K562 (cell line): ENCODE measurements at regions not wholly inside any gene's neighbourhood (a gene's known extent, or its start where the extent isn't known, plus 50 kb on each side); places are given as distances from the start of the nearest gene placed in this dataset.

ENCODE experiments used
- ATAC-seq: fragments of 200-7000 bp; cut with Tn5 transposase; 3 replicates; pipeline ENCODE4 v1.9.1; 2020; ENCODE audit warnings: moderate library complexity
- BruUV-seq: library from RNA; stranded (reverse); fragments of 400-500 nt; replicated peaks from 2 replicates; lab custom pipeline; 2021; lab: Mats Ljungman, UMichigan
- CTCF ChIA-PET: fragments of 300-600 bp; formaldehyde crosslinking; extraction: SDS; loops from one replicate; lab custom pipeline; 2021; ENCODE audit warnings: low intra/inter-chr PET ratio; lab: Yijun Ruan, JAX
- POLR2A ChIA-PET: fragments of 300-600, 350-650 bp; sonication (Branson Sonifier 250); formaldehyde crosslinking; extraction: SDS; loops from one replicate; lab custom pipeline; 2021; ENCODE audit warnings: antibody characterized with exemption, inconsistent platforms; lab: Yijun Ruan, JAX
- DNase-seq, 4 experiments: peaks; one replicate each; pipeline versions ENCODE4 v3.0.0 to v3.0.0-alpha.2; 2011 to 2018; ENCODE audit warnings: low spot score in 3 of 4, mixed read lengths in 3 of 4; ENCODE audit errors: extremely low read depth in 1 of 4
- FAIRE-seq: peaks from 2 replicates; lab custom pipeline; 2011; peaks lifted over from hg19 to GRCh38; lab: Jason Lieb, UNC
- H2AFZ ChIP-seq: 2 replicates; pipeline ENCODE4 v1.6.0; 2011; ENCODE audit warnings: low read depth, low read length, control low read depth, inconsistent platforms
- H3K27ac ChIP-seq: fragments of 200-600 bp; 3 replicates; pipeline ENCODE4 v1.8.0; 2011; ENCODE audit warnings: low read depth, mild to moderate bottlenecking, control low read depth, inconsistent platforms, low read length, moderate library complexity, mixed read lengths; ENCODE audit errors: extremely low read depth
- H3K27me3 ChIP-seq, 2 experiments: fragments of 300-600 bp in 1 of 2; 2 replicates in 1 of 2; 3 replicates in 1 of 2; pipeline versions ENCODE4 v1.6.0 to v1.8.0; 2011; ENCODE audit warnings: inconsistent platforms in 2 of 2, low read length in 2 of 2, mild to moderate bottlenecking in 1 of 2, mixed read lengths in 1 of 2, moderate library complexity in 1 of 2; ENCODE audit not compliant: control insufficient read depth in 2 of 2, insufficient read depth in 2 of 2
- H3K36me3 ChIP-seq: fragments of 300-600 bp; 3 replicates; pipeline ENCODE4 v1.8.0; 2011; ENCODE audit warnings: mild to moderate bottlenecking, low read length, inconsistent platforms; ENCODE audit not compliant: control insufficient read depth, insufficient read depth
- H3K4me1 ChIP-seq, 2 experiments: fragments of 200-600 bp in 1 of 2; replicated peaks in 1 of 2; 2 replicates in 1 of 2; 3 replicates in 1 of 2; pipeline versions ENCODE4 v1.5.1 to v1.8.0; 2011; ENCODE audit warnings: inconsistent platforms in 2 of 2, low read length in 2 of 2, mild to moderate bottlenecking in 1 of 2, mixed read lengths in 1 of 2, moderate library complexity in 1 of 2; ENCODE audit not compliant: control insufficient read depth in 2 of 2, insufficient read depth in 2 of 2
- H3K4me2 ChIP-seq: 2 replicates; pipeline ENCODE4 v1.6.1; 2011; ENCODE audit warnings: low read length, control low read depth, inconsistent platforms, mixed read lengths; ENCODE audit not compliant: insufficient read depth
- H3K4me3 ChIP-seq: fragments of 200-600 bp; sonication (generic), shearing (Covaris generic); 2 replicates; pipeline ENCODE4 v1.5.1; 2016; ENCODE audit warnings: control low read depth, inconsistent platforms
- H3K79me2 ChIP-seq: fragments of 200-600 bp; 3 replicates; pipeline ENCODE4 v1.8.0; 2011; ENCODE audit warnings: low read length, inconsistent platforms; ENCODE audit not compliant: control insufficient read depth, insufficient read depth
- H3K9ac ChIP-seq, 2 experiments: 2 replicates each; pipeline versions ENCODE4 v1.6.0 to v1.6.1; 2011; ENCODE audit warnings: low read depth in 2 of 2, low read length in 2 of 2, control low read depth in 1 of 2, inconsistent platforms in 1 of 2, mild to moderate bottlenecking in 1 of 2, mixed read lengths in 1 of 2; ENCODE audit not compliant: insufficient read depth in 1 of 2
- H3K9me1 ChIP-seq: one replicate; pipeline ENCODE4 v1.6.0; 2011; ENCODE audit warnings: inconsistent platforms, mild to moderate bottlenecking, low read length, moderate library complexity; ENCODE audit not compliant: control insufficient read depth, insufficient read depth
- H3K9me3 ChIP-seq: replicated peaks from 2 replicates; pipeline ENCODE4 v1.5.1; 2011; ENCODE audit warnings: low read depth, low read length, inconsistent platforms; ENCODE audit not compliant: control insufficient read depth, insufficient read depth
- H4K20me1 ChIP-seq: replicated peaks from 2 replicates; pipeline ENCODE4 v1.6.1; 2011; ENCODE audit warnings: low read length, inconsistent platforms, mixed read lengths; ENCODE audit not compliant: control insufficient read depth, insufficient read depth
- AFF4 ChIP-seq: sonication (generic); formaldehyde crosslinking; IDR thresholded peaks from 2 replicates; pipeline ENCODE4 v1.8.0; 2023; ENCODE audit warnings: mild to moderate bottlenecking, missing genetic modification reagents
- CEBPB ChIP-seq: fragments of 450-650 bp; IDR thresholded peaks from 2 replicates; pipeline ENCODE4 v1.6.1; 2016; ENCODE audit warnings: missing genetic modification characterization, missing compliant biosample characterization
- L3MBTL2 ChIP-seq: fragments of 450-650 bp; IDR thresholded peaks from 2 replicates; pipeline ENCODE4 v1.6.1; 2016; ENCODE audit warnings: mild to moderate bottlenecking, moderate library complexity
- MAFK ChIP-seq: IDR thresholded peaks from 2 replicates; pipeline ENCODE4 v1.6.1; 2011; ENCODE audit warnings: low read length, improper control_type of control experiment
- ZNF134 ChIP-seq: fragments of 250-450 bp; sonication (Bioruptor Pico); conservative IDR thresholded peaks from 2 replicates; pipeline ENCODE4 v1.4.0; 2020
- WGBS: fragments of 100-300 bp; shearing (Covaris generic); methylation state at CpG from one replicate; pipeline ENCODE4 v1.1.6; 2016; ENCODE audit warnings: low coverage, mixed read lengths; ENCODE audit not compliant: insufficient coverage; ENCODE audit errors: missing lambda C conversion rate; 5-methylcytosine and 5-hydroxymethylcytosine counted together
- in situ Hi-C: fragments of 300-500 bp; cut with MboI; formaldehyde crosslinking; loops from 4 replicates; pipeline ENCODE4 v1.15.0; 2018; ENCODE audit warnings: inconsistent platforms, mixed read lengths
- intact Hi-C: fragments of 100-400 bp; cut with micrococcal nuclease; formaldehyde crosslinking; loops from 2 replicates; pipeline ENCODE4 v1.14.2; 2022

GRCh38 chr15:68877626-68878025, 52.7 kb upstream of the SPESP1 start:
- Histone ChIP-seq H2AFZ (no peak overlapping the region), H3K9me1 (no peaks in the 10 kb centered on the region), H3K9me3 (no peaks in the 10 kb centered on the region), H3K79me2 (no peaks in the 10 kb centered on the region), H3K4me3 (no peak overlapping the region), H3K36me3 (no peaks in the 10 kb centered on the region), H3K27ac (no peak overlapping the region), H4K20me1 (0 out of 2 replicates have a peak, but pooled peaks cover 3% of the 10 kb centered on the region), H3K4me1 (no peaks in the 10 kb centered on the region), H3K4me2 (no peak overlapping the region), H3K27me3 (peaks cover 12 to 24% of the 10 kb centered on the region in 2 experiments; a peak in 4 of 5 replicates), H3K9ac (no peak overlapping the region)
- no peak for TF ChIP-seq CEBPB
- TF ChIP-seq L3MBTL2 = no peak
- TF ChIP-seq ZNF134 (CRISPR knock-in tag) = no peak
- TF ChIP-seq AFF4 = no peak
- no peak for TF ChIP-seq MAFK
- no peak for ATAC-seq
- BruUV-seq = no TSS peak
- POLR2A ChIA-PET = interaction anchor here (1.1 kb wide), 1 partner anchor 328 kb away, joined by 4 read pairs; no protein-coding TSS in a partner anchor
- in situ Hi-C loops (loop anchor here (5.0 kb wide), 3 partner anchors 95 to 320 kb away; no protein-coding TSS in a partner anchor), intact Hi-C loops (loop anchor here (2.0 to 5.0 kb wide), 2 partner anchors 153 to 205 kb away; no protein-coding TSS in a partner anchor)
- CTCF ChIA-PET = interaction anchor here (0.6 kb wide), 1 partner anchor 282 kb away, joined by 3 read pairs; no protein-coding TSS in a partner anchor
- DNase-seq = no peak
- WGBS = 2% methylated on average over 5 of the region's 5 CpGs
- no peak for FAIRE-seq
